GM18498 (cell line): ENCODE measurements at regions not wholly inside any gene's neighbourhood (a gene's known extent, or its start where the extent isn't known, plus 50 kb on each side); places are given as distances from the start of the nearest gene placed in this dataset.
A peak's percentile ranks its signal among the peaks of the same experiment; 100 is the strongest.

ENCODE experiments used
- ATAC-seq: cut with Tn5 transposase; IDR thresholded peaks from one replicate; pipeline ENCODE4 v1.9.1; 2021; ENCODE audit warnings: mild to moderate bottlenecking, moderate library complexity; ENCODE audit not compliant: unreplicated experiment

- ATAC-seq, result no peak
Observed at GRCh38 chr14:76929927-76930326, 98.6 kb downstream of the IRF2BPL start.

DNA sequence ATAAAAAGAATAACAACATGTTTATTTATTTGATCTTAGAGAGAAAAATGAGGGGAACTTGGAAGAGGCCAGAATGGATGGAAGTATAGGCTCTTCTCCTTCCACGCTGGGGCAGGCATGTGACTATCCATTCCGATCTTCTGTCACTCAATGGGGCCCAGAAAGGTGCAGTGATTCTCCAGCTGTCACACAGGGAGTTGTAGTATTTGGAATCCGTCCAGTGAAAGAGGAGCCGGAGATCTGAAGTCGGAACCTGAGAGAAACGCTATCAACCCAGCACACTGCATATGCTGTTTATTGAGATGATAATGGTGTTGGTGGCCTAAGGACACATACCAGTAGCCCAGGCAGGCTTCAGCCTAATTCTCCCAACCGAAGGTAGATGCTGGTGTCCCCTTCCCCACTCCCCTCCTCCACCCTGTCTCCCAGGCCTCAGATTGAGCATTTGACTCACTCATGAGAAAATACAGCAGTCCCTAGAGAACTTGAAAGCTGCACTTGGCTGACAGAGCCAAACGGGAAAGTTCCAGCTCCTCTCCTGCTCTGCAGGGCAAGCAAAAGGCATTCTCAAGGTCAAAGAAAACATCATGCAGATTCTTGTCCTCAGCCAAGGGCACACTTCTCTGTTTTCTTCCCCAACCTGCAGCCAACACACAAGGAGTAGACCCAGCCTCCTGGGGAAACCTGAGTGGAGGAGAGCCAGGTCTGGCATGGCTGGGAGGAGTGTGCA, 100.4 kb downstream of the IRF2BPL start:
- ATAC-seq, result no peak

DNA sequence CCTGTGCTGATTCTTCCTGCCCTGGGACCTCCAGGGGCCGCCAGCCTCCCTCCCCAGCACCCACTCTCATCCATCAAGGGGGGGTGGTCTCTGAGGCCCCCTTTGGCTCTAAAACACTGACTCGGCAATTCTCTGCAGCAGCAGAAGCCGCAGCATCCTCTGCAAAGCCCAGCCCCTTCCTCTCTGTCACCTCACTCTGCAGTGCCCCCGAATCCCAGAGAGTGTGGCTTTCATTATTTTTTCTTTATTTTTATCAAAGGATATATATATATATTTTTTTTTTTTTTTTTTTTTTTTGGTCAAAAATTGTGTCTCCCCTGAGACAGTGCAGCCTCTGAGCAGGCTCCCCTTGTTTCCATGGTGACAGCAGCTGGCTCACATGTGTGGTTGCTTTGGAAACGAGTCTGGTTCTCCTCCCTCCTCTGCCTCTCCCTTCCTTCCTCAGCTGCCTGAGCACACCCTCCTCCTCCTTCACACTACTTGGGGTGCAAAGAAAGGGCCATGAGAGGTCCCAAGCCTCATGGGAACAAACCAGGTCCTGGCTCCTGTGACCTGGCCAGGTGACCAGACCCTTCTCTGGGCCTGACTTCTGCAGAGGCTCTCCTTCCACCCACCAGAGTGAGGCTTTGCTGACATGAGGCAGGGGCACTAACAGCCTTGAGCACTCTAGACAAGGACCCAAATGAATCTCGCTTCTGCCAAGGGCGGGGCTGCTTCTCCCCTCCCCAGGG, 100.5 kb downstream of the LRRC74A start:
- peak; percentile 65 for ATAC-seq

DNA sequence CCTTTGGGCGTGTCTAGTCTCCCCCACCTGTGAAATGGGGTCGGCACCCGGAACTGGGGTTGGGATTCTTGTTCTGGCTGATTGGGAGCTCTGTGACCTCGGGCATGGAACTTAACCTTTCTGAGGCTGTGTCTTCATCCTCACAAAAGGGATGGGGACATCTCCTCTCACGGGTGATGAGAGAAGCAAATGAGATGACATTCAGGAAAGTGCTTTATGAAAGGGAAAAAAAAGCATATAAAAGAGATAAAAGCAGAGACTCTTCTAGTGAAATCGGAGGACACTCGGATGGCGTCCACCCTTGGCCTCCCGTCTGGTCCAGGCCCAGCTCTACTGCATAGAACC, 98.9 kb downstream of the LRRC74A start:
- no peak for ATAC-seq

DNA sequence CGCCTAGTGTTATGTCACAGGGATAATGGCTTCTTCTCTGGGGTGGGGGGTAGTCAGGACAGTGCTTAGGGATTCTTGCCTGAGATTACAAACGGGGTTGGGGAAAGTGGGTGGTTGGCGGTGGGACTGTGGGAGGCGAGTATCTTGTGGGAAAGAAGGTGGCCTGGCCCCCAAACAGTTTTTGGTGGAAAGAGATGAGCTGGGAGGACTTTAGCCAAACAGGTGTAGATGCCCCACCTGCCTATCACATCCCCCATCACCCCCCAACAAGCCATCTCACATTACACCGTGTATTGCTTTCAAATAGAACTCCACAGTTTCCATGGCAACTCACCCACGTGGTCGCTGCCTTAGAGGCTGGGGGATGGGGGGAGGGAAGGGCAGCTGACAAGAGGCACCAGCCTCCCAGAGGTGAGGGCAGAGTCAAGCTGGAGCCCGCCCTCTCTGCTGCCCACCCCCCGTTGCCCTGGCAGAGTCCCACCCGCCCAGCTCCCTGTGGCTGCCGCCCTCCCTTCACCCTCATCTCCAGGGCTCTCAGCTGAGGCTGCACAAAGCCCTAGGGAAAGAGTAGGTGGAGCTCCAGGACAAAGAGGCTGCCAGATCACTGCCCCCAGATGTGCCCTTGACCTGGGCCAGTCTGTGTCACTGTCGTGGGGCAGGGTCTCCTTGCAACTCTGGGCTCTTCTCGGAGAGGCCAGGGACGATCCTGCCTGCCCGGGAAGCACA, 98.3 kb downstream of the LRRC74A start:
- ATAC-seq, result no peak

DNA sequence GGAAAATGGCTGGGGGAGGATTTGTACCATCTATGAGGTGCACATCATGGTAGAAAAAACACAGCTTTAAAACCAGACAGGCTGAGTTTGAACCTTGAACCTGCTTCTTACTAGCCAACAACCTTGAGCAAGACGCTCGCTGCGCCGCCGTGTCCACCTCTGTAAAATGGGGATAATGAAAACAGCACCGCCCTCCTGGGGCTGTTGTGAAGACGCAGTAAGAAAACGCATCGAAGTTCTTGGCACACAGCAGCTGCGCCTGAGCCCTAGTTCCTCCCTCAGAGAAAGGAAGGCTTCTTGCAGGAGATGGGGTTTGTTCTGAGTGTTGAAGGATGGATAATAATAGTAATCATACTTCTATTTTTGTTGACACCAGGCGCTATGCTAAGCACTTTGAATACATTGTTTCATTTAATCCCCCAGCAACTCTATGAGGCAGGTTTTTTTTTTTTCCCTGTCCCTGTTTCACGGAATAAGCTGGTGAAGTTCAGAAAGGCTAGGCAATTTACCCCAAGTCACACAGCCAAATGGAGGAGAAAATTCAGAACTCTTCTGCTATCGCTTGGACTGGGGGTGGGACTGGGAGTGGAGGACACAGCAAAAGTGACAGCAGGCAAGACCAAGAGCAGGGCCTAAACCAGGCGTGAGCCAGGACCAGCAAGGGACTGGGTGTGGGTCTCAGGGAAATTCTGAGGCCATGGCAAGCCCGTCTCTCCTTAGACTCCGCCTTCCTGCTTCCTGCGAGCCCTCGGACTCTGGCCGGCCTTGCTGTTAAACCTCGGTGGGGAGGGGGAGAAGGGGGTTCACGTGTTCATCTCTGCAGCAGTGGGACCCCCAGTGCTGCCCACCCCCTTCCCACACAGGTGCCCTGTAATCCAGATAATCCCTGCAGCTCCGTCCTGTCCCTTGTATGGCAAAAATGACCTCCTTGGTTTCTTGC, 97.5 kb downstream of the LRRC74A start:
- ATAC-seq, result no peak

- ATAC-seq, result no peak
Observed at GRCh38 chr14:76922584-76922983, 96.4 kb downstream of the LRRC74A start.

- ATAC-seq, result no peak
Observed at GRCh38 chr14:76922092-76922491, 95.9 kb downstream of the LRRC74A start.

DNA sequence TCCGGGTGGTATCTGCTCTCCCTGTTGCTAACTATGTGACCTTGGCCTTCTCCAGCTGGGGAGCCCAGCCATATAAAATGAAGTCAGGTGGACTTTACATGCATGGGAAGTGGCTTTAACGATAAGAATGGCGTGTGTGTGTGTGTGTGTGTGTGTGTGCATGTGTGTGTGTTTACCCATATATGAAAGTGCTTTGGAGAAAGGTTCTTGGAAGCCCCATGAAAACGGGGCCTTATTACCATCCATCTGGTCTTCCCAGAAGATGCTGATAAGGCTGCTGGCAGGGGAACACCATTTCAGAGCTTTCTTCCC, 94.8 kb downstream of the LRRC74A start:
- ATAC-seq, result no peak

DNA sequence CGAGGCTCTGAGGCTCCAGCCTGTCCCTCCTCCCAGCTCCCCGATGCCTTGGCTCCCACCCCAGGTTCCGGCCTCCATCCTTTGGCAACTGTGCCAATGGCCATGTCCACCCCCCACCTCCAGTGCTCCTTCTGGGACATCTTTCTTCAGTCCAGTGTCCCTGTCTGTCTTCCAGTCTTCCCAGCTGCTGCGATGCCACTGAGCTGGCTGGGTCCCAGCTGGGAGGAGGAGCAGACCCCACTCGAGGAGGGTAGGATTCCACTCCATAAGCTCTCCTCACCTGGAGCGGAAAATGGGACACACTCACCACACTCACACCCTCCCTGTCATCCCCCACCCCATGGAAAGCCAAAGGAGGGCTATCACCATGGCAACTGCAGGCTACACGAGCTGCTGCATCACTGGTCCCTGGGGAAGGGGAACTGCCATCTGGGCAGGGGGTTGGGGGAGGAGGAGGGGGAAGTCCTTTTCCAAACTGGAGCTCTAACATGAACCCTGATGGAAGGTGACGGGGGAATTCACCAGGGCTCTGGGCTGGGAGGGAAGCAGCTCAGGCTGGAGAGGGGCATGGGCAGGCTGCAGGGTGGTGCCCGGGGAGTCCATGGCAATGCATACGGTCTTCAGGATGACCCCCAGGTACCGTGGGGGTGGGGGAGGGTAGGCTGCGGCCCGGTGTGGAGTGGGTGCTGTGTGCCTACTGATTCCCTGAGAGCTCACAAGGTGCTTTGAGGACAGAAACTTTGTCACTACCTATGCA, 94.3 kb downstream of the LRRC74A start:
- no peak for ATAC-seq

GRCh38 chr14:76919431-76920330, 93.5 kb downstream of the LRRC74A start:
- ATAC-seq, result no peak
